Right lung (tissue), 2 donors: ENCODE measurements at regions not wholly inside any gene's neighbourhood (a gene's known extent, or its start where the extent isn't known, plus 50 kb on each side); places are given as distances from the start of the nearest gene placed in this dataset.
"Not testable (repeated sequence)": the region's sequence is repeated elsewhere in the genome, so short reads cannot be mapped to it uniquely, and the experiment has no call there.

ENCODE experiments used
- DNase-seq, 2 donors: peaks; one replicate each; pipeline ENCODE4 v3.0.0-alpha.2; 2013

DNA sequence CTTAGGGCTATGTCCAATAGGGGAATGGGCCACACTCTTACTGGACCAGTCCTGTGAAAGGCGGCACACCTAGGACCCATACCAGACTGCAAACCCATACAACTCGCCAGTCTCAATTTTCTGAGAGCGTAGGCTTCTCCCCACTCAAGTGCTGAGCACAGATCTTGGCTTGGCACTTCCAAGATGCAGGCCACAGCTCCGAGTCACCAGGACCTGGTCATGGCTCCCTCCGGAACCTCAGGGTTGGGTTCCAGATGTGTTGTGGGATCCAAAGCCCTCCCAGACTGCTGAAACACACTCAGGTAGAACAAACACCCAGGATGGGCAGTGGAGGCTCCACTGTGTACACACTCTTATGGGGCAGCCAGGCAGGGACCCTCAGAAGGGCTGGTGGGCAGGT is 103.3 kb downstream of the TMEM144 start:
- no peak for DNase-seq

DNA sequence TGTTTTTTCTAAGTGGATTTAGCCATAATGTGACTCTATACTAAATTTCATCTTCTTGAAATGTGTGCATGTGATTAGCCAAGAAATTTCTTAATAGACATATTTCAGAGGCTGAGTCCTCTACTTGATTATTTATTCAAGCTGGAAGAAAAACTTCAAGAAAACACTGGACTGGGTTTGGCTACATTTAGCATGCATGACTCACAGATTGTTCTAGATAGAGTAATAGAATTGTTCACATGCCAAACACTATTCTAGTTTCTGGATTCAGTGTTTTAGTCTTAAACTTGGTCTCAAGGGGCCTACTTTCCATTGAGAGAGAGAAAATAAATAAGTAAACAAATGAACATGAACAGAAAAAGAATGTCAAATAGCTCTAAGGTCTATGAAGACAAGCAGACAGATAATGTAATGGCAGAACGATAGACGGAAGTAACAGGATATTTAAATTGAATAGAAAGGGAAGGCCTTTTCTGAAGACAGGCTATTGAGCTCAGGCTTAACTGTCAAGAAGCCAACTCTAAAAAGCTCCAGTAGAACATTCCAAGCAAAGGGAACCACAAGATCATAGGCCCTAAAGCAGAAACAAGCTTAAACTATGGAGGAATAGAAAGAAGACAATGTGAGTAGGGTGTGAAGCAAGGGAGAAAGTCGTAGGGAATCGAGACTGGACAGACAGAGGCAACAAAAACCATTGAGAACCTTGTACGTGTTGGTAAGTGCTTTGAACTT is 104.6 kb downstream of the TMEM144 start:
- no peak for DNase-seq

DNA sequence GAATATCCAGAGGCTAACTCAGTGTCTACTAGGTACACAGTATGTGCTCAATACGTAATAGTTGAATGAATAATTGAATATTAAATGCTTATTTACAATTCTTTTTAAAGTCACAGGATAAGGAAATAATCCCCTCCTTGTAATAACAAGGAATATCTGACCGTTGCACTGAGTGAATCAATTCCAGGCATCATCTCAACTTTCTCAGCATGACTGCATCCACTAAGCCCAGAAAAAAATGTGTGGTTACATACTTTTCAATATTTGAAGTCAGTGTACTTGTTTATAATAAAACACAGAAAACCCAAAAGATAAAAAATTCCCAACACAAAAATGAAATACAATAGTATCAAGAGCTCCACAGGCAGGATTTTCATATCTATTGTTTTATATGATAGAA is 105.4 kb downstream of the TMEM144 start:
- no peak for DNase-seq

DNA sequence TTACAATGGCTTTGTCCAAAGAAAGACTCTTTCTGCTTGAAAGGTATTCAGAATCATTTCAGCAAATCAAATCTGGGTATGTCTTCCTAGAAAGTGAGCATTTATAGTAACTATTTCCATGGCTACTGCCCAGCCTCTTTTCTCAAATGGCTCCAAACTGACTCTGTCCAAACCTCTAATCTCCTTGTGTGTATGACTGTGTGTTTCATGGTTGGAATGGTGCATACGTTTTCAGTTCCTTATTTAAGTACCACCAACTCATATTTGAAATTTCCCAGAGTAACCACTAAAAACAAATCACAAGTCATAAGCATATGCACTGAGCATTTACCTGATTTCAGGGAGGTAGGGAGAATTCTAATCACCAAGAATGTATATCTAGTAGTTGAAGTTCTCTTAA is 106.0 kb downstream of the TMEM144 start:
- no peak for DNase-seq

DNA sequence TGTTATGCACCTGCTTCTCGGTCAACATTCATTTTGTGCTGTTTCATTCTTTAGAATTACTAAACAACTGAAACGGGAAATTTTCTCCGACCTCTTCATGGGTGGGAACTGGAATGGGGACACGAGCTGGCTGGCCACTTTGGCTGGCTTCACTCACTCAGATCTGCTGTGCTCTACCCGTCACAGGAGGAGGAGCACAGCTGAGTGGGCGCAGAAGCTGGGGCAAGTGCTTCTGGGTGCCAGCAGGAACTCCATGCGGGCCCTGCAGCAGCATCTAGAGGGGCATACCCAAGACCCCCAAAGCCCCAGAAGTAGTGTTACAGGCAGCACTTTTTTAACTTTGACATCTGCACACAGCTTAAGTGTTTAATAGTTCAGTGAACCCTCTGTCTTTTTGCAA is 109.6 kb downstream of the TMEM144 start:
- DNase-seq = no peak

DNA sequence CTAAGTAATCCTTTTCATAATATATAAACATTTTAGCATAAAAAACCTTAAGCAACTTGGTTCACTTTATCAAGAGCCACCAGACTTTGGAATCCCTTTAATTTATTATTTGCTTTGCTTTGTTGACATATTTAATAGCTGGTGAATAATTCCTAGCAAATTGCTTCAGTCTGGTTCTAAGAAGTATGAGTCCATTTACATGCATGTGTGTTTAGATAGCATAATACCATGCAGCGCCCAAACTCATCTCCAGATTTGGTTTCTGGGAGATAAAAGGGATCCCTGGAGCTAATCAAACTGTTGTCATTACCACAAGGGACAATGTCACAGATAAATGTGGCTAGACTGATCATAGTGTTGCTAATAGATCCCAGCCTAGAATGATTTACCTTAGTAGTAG is 111.8 kb downstream of the TMEM144 start:
- no peak for DNase-seq

DNA sequence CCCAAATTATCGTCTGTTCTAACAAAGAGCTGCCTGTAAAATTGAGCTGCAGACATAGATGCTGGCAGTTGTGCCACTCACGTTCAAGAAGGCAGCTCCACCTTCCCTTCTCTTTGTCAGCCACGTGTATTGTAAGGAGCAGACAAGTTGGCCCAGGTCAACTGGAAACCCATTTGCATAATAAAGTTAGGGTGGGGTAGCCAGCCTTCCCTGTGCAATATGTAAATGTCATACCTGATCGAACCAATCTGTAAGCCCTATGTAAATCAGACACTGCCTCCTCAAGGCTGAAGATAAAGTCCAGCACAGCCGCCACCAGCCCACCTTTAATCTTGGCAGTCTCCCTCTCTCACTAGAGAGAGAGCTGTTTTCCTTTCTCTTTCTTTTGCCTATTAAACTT is 117.2 kb downstream of the TMEM144 start:
- no peak for DNase-seq

DNA sequence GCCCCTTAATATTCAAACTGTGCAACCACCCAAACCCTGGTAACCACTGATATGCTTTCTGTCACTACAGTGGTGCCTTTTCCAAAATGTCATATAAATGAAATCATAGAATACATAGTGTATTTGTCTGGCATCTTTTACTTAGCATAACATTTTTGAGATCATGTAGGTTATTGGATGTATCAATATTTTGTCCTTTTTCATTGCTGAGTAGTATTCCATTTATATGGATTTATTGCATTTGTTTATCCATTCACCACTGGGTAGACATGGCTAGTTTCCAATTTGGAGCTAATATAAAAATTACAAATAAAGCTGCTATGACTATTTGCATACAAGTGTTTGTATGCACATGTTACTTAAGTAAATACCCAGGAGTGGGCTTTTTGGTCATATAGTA is 121.6 kb downstream of the TMEM144 start:
- DNase-seq = no peak

DNA sequence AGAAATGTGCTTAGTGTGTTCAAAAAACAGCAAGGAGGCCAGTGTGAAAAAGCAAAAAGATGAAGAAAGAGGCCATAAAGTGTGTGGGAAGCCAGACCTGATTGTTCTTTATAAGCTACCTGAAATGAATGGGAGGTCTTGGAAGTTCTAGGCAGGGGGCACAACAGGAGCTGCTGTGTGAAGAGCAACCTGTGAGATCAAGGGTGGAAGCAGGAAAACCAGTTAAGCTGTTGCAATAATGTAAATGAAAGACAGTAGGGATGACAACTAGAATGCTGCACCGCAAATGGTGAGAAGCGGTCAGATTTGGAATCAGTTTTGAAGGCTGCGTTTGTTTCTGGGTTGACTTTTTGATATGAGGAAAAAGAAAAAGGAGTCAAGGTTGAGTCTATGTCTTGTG is 123.5 kb downstream of the TMEM144 start:
- DNase-seq = no peak

DNA sequence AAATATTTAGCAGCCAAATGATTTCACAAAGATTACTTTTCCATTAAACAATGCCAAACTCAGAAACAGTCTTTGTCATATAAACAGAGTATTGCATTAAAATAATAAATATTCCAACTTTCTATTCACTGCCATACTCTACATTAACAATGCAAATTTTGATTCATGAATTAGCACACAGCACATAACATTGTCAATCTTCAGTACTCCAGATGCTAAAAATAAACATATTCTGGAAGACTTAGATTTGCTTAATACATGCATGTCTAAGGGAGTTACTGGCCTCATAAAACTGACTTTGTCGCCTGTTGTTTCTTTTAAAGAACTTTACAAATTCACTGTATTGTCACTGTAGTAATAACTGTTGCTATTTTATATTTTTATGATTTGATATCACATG is 131.6 kb downstream of the TMEM144 start:
- no peak for DNase-seq

DNA sequence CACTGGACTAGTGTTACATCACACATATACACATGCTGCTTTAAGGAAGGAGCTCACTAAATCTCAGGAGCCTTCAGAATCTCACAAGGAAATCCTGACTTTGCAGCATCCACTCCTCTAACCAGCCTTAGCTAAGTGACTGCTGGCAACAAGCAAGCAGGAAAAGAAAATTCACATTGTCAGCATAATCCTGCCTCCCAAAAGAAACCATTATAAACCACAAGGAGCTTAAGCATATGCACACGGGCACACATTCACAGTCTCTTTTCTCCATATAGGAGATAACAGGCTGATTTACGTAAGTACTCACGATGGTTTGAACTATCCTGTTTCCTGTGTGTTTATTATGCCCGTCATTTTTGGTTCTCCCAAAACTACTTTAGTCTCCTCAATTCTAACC is 136.3 kb downstream of the TMEM144 start:
- no peak for DNase-seq

DNA sequence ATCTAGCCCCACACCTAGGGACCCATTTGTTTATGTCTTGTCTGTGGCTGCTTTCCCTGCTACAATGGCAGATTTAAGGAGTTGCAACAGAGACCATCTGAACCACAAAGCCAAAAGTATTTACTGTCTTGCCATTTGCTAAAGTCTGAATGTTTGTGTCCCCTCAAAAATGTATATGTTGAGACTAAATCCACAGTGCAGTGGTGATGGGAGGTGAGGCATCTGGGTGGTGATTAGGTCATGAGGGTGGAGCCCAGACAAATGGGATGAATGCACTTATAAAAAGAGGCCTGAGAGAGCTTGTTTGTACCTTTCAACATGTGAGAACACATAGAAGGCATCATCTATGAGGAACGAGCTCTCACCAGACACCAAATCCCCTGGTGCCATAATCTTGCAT is 137.3 kb downstream of the TMEM144 start:
- no peak for DNase-seq

DNA sequence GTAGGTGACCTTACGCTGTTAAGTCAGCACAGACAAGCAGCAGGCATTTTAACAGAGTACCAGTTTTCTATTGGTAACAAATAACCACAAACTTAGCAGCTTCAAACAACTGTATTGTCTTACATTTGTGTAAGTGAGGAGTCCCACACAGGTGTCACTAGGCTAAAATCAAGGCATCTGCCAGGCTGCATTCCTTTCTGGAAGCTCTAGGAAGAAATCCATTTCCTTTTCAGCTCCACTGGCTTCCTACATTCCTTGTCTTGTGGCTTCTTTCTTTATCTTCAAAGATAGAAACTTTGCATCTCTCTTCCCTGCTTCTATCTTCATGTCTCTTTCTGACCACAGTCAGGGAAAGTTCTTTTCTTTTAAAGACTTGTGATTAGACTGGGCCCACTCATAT is 139.9 kb downstream of the TMEM144 start:
- no peak for DNase-seq

DNA sequence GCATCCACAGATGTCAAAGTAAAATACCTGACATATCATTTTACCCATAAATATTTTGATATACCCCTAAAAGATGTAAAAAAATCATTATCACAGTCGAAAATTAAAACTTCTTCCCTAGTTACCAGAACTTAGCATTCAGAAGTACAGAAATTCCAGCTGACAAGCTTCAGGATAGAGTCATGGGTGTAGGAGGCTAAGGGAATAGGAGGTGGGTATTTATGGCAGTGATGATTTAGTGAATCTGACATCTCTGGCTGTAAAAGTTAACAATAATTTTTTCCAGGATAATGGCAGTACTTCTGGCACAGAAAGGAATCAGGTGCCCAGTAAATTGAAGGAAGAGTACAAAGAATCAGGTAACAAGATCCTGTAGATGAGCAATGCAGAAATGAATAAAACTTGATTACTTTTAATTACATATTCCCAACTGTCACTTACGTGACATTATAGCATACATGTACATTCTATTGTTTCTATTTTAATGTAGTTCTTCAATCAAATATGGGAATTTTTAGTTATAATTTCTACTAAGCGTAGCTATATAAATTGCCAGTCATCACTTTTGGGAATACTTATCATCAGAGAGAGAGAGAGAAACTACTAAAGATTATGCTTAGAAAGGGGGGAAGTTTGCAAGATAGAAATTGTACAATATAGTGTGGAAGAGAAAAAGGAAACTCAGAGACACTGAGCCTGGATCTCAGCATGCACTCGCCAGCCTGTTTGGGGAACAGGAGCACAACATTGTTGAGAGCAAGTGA is 143.4 kb downstream of the TMEM144 start:
- DNase-seq = no peak

DNA sequence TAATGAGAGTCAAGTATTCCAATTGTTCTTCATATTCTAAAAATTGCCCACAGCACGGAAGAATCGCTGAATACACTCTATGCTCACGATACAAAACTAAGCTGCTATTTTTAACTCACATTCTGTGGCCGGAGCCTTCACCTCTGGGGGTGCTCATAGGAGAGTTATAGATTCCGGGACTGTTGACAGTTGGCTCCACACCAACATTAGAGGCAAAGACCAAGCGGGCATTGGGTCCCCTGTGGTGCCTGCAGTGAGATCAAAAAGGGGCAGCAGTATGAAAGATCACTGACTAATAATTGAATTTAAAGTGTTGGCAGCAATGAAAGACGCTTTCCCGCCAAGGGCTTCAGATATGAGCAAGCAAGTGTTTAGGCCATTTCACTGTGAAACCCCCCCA is 146.0 kb downstream of the TMEM144 start:
- no peak for DNase-seq

DNA sequence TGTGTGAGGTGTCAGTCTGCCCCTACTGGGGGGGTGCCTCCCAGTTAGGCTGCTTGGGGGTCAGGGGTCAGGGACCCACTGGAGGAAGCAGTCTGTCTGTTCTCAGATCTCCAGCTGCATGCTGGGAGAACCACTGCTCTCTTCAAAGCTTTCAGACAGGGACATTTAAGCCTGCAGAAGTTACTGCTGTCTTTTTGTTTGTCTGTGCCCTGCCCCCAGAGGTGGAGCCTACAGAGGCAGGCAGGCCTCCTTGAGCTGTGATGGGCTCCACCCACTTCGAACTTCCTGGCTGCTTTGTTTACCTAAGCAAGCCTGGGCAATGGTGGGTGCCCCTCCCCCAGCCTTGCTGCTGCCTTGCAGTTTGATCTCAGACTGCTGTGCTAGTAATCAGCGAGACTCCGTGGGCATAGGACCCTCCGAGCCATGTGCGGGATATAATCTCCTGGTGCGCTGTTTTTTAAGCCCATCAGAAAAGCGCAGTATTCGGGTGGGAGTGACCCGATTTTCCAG is 153.7 kb upstream of the RXFP1 start:
- not testable (repeated sequence) for DNase-seq

DNA sequence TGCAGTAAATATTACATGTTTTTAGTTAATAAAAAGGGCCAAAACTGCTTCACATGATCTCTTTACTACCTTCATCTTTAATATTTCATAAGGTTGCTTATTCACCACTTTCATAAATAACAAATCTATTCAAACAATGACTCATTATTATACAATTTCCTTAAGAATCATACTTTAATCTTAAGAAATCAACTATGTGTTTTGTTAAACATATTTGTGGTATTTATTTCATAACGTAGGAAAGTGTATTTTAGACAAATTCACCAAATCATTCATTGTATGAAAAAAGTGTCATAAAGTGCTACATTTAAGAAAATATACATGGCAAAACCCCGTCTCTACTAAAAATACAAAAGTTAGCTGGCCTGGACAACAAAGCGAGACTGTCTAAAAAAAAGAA is 150.5 kb upstream of the RXFP1 start:
- no peak for DNase-seq

DNA sequence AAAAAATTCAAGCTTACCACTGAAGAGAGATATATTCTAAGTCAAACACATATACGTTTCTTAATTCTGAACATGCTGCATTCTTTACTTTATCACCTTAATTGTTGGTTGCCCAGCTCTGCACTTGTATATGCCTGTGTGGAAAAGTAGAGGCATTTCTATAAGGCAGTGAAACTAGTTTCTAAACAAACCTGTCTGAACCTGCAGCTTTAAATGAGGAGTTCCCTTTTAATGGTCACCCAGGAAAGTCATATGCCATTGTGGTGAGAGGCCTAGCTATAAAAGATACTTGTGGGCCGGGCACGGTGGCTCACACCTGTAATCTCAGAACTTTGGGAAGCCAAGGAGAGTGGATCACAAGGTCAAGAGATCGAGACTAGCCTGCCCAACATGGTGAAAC is 147.4 kb upstream of the RXFP1 start:
- no peak for DNase-seq

DNA sequence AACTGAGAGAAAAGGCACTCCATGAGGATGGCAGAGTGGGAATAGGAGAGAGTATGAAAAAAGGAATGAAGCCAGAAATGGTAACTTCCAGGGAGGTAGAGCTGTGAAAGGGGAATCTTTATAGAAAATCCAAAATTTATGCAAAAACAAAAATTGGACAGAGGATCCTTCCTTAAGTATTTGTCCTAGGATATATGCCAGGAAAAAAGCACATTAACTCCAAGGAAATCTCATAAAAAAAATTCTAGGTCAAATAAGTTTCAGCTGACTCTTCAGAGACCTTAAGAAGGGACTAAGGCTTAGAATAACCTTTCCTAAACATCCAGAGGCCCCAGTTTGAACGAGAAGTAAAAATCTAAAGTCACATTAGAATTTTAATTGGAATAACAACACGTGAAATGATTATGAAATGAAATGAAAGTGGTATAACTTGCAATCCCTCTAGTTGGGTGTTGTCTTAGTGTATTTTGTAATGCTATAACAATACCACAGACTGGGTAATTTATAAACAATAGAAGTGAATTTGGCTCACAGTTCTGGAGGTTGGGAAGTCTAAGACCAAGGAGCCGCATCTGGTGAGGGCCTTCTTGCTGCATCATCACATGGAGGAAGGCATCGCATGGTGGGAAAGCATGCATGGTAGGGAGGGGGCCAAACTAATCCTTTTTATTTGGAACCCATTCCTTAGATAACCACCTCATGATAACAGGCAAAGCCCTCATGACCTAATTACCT is 145.4 kb upstream of the RXFP1 start:
- no peak for DNase-seq

DNA sequence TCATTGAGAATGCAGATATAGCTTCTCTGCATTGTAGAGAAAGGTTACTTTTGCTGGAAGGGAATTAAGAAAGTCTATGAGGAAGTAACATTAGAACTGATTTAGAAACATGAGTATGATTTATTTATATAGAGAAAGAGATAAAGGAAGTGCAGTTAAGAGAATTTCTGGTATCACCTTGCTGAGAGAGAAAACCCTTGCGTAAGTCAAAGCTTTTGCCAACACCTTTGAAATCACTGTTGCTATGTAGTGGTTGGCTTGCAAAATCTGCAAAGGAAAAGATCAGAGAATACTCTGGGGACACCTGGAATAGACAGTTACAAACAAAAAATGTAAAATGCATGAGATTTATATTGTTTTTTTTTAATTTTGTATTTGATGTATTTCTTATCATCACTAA is 137.3 kb upstream of the RXFP1 start:
- DNase-seq = no peak

DNA sequence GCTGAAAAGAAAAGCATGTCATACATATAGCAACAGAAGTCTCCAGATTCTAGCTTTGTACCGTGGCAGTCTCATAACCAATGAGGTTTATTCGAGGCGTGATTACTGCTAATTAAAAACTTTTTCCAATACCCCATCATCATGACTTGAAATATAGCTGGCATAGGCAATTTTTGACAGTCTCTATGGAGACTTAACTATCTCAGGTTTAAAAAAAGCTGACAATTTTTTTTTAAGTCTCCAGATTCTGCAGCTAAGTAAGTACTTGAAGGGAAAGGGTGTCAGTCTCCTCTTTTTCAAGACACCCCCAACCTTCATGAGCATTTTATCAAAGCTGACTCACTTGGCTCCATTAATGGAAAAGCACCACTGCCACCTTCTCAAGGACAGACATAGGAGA is 126.3 kb upstream of the RXFP1 start:
- DNase-seq = no peak

DNA sequence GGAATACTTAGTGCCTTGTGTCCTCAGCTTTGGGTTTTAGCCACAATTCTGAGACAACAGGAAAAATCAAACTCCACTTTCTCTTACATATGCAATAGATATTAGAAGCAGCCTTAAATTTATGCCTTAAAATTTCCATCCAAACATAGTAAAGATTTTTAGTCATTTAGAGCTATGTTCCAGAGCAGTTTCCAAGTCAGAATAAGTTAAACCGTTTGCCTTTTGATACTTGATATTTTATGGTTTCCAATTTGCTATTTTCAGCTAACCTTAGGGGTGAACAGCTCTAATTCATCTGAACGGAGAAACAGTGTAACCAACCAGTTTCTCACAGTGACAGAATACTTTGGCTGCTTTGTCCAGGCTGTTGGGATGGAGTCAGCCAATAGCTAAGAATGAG is 125.8 kb upstream of the RXFP1 start:
- no peak for DNase-seq

DNA sequence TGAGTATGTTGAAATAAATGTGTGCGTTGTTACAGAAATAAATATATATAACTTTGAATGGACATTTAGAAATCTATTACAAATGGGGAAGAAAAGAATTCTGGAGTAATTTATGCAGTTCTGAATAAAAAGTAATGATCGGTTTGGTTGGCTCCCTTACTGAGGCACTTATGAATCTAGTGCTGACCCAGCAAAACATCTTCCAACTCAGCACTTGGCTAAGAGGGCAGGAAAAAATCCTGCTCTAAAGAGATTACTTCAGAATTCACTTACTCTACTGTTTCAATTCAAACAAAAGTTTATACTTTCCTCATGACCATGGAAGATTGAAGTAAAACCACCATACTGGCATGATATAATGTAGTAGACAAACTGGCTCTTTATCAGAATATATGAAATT is 123.9 kb upstream of the RXFP1 start:
- DNase-seq = no peak
